ENCODE measurements at regions not wholly inside any gene's neighbourhood (a gene's known extent, or its start where the extent isn't known, plus 50 kb on each side); places are given as distances from the start of the nearest gene placed in this dataset.

- TF ChIP-seq CTCF (tag by site-specific recombination; IDR thresholded peaks at IDR 0.05) (no peak), ZNF449 (tag by site-specific recombination; IDR thresholded peaks at IDR 0.05) (no peak), REST (tag by site-specific recombination; IDR thresholded peaks at IDR 0.05) (no peak)
Measured at GRCh38 chr16:35631261-35631945, 2172.0 kb downstream of the TP53TG3F start.
